Activated T-cell treated with anti-CD3 and anti-CD28 coated beads, Interleukin-2, amount 50 U/mL, for 72 hours (primary cell): ENCODE measurements at regions not wholly inside any gene's neighbourhood (a gene's known extent, or its start where the extent isn't known, plus 50 kb on each side); places are given as distances from the start of the nearest gene placed in this dataset.
"Not testable (repeated sequence)": the region's sequence is repeated elsewhere in the genome, so short reads cannot be mapped to it uniquely, and the experiment has no call there.

Source experiments
- ATAC-seq, 2 donors: fragments of 150-1000 bp; cut with Tn5 transposase; replicated peaks in 1 of 2; 2 replicates each; pipeline ENCODE4 v1.10.0; 2021; ENCODE audit warnings: moderate library complexity in 2 of 2, mild to moderate bottlenecking in 1 of 2
- DNase-seq, 2 donors: peaks; one replicate each; pipeline ENCODE4 v3.0.0; 2021 to 2022; ENCODE audit warnings: mixed read lengths in 1 of 2
- H3K27ac Mint-ChIP-seq: one replicate; pipeline ENCODE4 v1.8.0; 2022; ENCODE audit warnings: mild to moderate bottlenecking, moderate library complexity, mixed read lengths
- H3K27me3 Mint-ChIP-seq: one replicate; pipeline ENCODE4 v1.8.0; 2022; ENCODE audit warnings: low read depth, mixed read lengths
- H3K36me3 Mint-ChIP-seq, 2 donors: one replicate each; pipeline ENCODE4 v1.8.0; 2022; ENCODE audit warnings: mixed read lengths in 2 of 2, mild to moderate bottlenecking in 1 of 2; ENCODE audit not compliant: insufficient read depth in 2 of 2
- H3K4me1 Mint-ChIP-seq: one replicate; pipeline ENCODE4 v1.8.0; 2022; ENCODE audit warnings: low read depth, mixed read lengths
- H3K4me3 Mint-ChIP-seq, 2 donors: one replicate each; pipeline ENCODE4 v1.8.0; 2022; ENCODE audit warnings: mild to moderate bottlenecking in 2 of 2, mixed read lengths in 2 of 2, moderate library complexity in 2 of 2
- H3K9me3 Mint-ChIP-seq, 2 donors: one replicate each; pipeline ENCODE4 v1.8.0; 2022; ENCODE audit warnings: mixed read lengths in 2 of 2

DNA sequence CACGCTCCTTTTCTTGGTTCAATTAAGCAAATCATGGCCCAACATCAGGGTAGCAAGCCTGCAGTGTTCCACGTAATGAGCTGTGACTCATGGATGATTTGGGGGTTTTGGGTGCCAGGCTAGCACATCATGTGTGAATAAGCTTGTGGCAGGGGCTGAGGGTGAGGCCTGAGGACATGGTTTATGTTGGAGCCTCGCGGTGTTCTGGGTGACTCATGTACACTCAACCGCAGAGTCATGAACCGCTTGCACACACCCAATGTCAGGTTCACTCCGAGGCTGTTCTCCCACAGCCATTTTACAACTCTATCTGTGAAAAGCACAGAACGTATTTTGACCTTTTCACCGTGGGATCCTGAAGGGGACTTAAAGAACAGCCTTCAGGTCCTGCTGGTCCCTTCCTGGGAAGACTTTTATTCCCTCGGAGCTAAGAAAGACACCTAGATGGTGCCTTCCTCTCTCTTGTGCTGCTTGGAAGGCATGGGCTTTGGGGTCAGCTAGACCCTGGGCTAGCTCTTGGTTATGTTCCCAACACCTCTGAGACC, 139.9 kb upstream of the ZEB2 start:
- H3K27ac Mint-ChIP-seq, result no peak overlapping the region

DNA sequence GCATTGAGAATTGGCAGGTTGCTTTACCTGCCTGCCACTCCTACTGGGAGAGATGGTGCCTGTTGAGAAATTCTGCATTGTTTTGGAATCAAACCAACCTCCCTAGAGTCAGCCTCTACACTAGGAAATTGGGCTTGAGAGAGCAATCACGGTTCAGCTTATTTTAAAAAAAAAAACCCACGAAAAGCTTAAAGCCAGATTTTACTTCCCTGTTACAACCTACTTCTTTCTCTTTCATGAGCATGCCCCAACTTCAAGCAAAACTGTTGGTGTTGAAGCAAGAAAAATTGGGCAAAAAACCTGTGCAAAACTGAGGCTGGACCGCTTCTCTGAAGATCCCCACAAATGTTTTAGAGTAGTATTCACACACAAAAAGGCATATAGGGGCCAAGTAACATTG, 134.6 kb upstream of the ZEB2 start:
- ATAC-seq, result no peak
- Mint-ChIP-seq H3K36me3 (no peaks in the 10 kb centered on the region), H3K4me1 (no peaks in the 10 kb centered on the region), H3K9me3 (no peaks in the 10 kb centered on the region), H3K27ac (no peak overlapping the region), H3K27me3 (no peaks in the 10 kb centered on the region), H3K4me3 (no peak overlapping the region)
- no peak for DNase-seq

More for the DNA sequence above, 139.9 kb upstream of the ZEB2 start:
- peak; percentile 52 to 62 for DNase-seq
- Mint-ChIP-seq H3K4me1 (no peaks in the 10 kb centered on the region), H3K36me3 (no peaks in the 10 kb centered on the region), H3K27me3 (no peaks in the 10 kb centered on the region), H3K4me3 (peak overlapping the region in 1 of 2 donors; percentile 26), H3K9me3 (no peaks in the 10 kb centered on the region)
- peak; percentile 97 to 98 for ATAC-seq

DNA sequence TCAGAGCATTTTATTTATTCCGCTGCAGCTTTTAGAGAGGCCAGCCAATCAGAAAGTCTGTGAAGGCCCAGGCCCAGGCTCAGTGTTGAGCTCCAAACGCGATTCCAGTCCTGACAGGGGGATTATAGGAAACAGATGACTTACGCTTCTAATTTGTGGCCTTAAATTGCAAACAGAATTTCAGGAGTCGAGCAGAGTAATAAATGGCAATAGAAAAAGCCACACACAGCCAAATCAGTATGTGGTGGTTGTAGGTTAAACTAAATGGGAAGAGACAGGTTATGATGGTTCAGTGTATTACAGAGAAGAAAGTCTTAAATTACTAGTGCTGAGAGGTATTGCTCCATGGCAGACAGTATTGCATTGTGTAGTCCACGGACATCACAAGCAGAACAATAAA, 131.0 kb upstream of the ZEB2 start:
- Mint-ChIP-seq H3K27me3 (no peaks in the 10 kb centered on the region), H3K4me3 (no peak overlapping the region), H3K9me3 (no peaks in the 10 kb centered on the region), H3K4me1 (no peaks in the 10 kb centered on the region), H3K36me3 (no peaks in the 10 kb centered on the region), H3K27ac (no peak overlapping the region)
- no peak for ATAC-seq
- no peak for DNase-seq

DNA sequence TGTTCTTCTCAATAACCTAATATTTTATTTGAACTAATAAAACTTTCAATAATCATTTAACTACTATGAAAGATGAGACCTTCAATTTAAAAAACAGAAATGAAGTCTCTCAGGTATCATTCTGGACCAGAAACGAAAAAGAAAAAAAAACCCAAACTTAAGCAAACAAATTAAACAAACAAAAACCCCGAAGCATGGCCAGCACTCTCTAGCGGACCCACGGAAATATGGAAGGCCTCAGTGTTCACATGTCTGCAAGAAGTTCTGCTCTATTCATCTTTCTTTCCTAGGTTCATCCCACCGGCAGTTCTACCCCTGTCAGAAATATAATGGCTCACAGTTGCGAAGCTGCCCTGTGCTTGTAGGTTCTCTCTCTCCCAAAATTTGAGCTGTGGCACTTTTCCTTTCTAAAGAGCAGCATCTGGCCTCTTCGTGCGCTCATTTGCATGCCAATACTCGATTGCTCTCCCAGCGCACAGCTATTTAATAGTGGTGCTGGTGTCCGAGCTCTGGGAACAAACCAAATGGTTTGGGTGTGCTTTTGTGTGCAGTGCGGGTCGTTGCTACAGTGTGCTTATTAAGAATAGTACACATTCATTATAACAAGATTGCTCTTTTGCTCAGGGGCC, 129.0 kb upstream of the ZEB2 start:
- Mint-ChIP-seq H3K4me3 (no peak overlapping the region), H3K36me3 (no peaks in the 10 kb centered on the region), H3K9me3 (no peaks in the 10 kb centered on the region), H3K4me1 (no peaks in the 10 kb centered on the region), H3K27me3 (no peaks in the 10 kb centered on the region), H3K27ac (no peak overlapping the region)
- ATAC-seq (no peak), DNase-seq (no peak)

DNA sequence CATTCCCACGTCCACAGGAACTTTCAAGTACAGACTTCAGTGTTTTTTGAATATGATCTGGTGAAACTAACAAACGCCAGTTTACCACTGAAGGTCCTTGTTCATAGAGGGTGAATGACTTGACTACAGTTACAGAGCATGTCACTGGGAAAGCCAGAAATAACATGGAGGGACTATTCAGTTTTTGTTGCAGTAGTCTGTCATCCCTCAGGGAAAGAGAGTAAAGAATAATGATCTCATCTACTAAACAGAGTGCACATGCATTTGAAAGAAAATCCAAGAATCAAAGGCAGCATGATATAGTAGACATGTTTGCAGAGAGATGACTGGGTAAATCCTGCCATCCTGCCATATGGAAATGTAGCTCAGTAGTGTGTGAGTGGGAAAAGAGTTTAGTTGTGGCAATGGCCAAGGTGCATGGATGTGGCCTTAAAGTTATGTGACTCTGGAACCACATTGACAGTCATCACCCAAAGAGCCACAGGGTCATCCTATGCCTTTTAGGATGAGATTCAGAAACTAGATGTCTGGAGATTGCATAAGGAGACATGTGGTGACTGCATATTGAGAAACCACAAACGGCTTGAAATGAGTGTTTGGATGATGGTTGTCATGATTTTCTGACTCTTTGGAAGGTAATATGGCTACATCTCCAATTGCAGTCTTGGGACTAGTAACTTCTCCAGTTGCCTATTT, 125.3 kb upstream of the ZEB2 start:
- ATAC-seq (peak; percentile 90 to 99), DNase-seq (peak; percentile 10 to 31)
- Mint-ChIP-seq H3K9me3 (no peaks in the 10 kb centered on the region), H3K27me3 (peaks cover 19% of the 10 kb centered on the region), H3K27ac (no peak overlapping the region), H3K4me3 (no peak overlapping the region), H3K36me3 (no peaks in the 10 kb centered on the region), H3K4me1 (no peaks in the 10 kb centered on the region)

DNA sequence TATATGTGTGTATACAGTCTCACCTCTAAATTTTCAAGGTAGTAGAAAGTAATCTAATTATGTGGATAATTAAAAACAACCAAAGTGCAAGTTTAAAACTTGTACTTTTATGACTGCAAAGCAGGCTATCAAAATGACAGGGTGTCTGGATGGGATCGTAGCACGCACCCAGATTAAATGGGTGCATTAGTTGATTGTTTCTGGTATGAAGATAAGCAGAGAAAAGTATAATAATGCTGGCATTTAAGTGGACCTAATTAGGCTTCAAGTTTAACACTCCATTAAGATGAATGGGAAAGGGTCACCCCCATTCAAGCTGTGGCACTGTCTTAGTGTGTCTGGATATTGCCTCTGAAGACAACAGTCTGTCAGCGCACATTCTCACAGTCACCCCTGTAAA, 124.6 kb upstream of the ZEB2 start:
- no peak overlapping the region for H3K4me3 Mint-ChIP-seq
- peaks cover 19% of the 10 kb centered on the region for H3K27me3 Mint-ChIP-seq
- H3K4me1 Mint-ChIP-seq, result no peaks in the 10 kb centered on the region
- ATAC-seq (no peak), DNase-seq (no peak)
- no peak overlapping the region for H3K27ac Mint-ChIP-seq
- H3K36me3 Mint-ChIP-seq, result no peaks in the 10 kb centered on the region
- H3K9me3 Mint-ChIP-seq, result no peaks in the 10 kb centered on the region

DNA sequence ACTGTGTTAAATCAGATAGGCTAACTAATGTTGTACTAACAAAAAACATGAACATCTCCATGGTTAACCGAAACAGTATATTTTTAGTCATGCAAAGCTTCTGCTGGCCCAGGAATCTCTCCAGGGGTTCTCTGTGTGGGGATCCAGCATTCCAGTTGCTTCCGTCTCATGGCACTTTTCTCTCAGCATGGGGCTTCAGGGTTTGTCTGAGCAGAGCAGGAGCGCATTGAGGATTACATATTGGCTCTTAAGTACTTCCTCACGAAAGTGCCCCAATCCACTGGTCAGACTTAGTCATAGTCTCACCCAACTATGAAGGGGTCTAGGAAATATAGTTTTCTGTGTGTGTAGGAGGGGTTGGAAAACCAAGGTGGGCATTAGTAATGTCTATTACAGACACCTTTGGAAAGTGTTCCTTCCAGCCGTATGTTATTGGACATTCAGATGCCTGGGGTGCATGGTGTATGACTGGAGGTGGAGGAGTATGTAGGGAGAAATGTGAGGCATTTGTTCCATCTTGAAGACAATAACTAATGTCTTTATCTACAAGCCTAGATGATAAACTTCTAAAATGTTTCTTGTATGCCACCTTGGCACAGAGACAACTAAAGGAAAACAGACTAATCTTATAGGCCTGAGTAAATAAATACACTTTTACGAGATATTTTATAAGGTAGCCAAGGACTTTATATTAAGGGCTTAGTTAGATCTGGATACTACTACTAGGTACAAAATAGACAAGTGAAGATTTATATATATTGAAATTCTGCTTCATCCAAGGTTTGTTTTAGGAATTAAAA, 123.8 kb upstream of the ZEB2 start:
- DNase-seq, result no peak
- H3K4me3 Mint-ChIP-seq, result no peak overlapping the region

DNA sequence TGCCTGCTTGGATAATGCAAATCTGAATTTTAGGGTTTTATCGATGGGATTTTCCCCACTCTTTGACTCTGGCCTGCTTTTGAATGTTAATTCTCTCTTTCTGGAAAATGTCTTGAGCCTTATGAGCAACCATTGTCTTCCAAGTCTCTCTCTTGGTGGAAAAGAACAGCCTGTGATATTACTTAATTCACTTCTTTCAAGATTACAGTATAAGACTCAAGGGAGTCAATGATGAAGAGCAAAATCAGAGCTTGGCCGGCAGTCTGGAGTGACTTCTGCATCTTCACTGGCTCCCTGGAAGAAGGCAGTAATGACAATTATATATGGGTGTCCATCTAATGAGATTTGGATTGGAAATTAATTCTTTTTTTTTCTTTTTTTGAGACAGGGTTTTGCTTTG, 122.9 kb upstream of the ZEB2 start:
- DNase-seq, result no peak
- no peak overlapping the region for H3K4me3 Mint-ChIP-seq
- no peaks in the 10 kb centered on the region for H3K4me1 Mint-ChIP-seq
- H3K36me3 Mint-ChIP-seq, result peaks cover 0 to 3% of the 10 kb centered on the region in 2 donors
- peaks cover 0 to 2% of the 10 kb centered on the region in 2 donors for H3K9me3 Mint-ChIP-seq
- no peak overlapping the region for H3K27ac Mint-ChIP-seq
- peaks cover 19% of the 10 kb centered on the region for H3K27me3 Mint-ChIP-seq
- ATAC-seq, result no peak

More for the DNA sequence above, 123.8 kb upstream of the ZEB2 start:
- Mint-ChIP-seq H3K9me3 (peaks cover 0 to 2% of the 10 kb centered on the region in 2 donors), H3K27me3 (peaks cover 19% of the 10 kb centered on the region), H3K36me3 (peaks cover 0 to 3% of the 10 kb centered on the region in 2 donors), H3K4me1 (no peaks in the 10 kb centered on the region), H3K27ac (no peak overlapping the region)
- ATAC-seq, result no peak

DNA sequence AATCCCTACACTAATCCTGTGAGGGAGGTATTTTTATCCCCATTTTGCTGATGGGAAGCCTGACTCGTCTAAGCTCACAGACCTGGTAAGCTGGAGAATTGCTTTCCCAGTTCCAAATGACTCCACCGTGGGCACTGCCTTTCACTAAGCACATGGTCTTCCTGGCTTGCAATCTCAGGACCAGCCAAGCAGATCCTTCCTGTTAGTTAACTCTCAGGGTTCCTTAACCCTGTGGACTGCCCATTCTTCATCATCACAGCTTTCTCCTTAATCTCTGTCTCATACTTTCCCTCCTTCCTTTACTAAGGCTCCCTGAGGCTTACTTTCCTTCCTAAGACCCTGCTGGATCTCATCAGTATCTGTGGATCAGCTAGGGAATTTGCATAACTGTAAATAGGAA, 122.2 kb upstream of the ZEB2 start:
- Mint-ChIP-seq H3K36me3 (peaks cover 3% of the 10 kb centered on the region in 2 donors), H3K27me3 (peaks cover 26% of the 10 kb centered on the region), H3K4me3 (no peak overlapping the region), H3K4me1 (no peaks in the 10 kb centered on the region), H3K9me3 (peaks cover 2 to 6% of the 10 kb centered on the region in 2 donors), H3K27ac (no peak overlapping the region)
- DNase-seq (no peak), ATAC-seq (no peak)

DNA sequence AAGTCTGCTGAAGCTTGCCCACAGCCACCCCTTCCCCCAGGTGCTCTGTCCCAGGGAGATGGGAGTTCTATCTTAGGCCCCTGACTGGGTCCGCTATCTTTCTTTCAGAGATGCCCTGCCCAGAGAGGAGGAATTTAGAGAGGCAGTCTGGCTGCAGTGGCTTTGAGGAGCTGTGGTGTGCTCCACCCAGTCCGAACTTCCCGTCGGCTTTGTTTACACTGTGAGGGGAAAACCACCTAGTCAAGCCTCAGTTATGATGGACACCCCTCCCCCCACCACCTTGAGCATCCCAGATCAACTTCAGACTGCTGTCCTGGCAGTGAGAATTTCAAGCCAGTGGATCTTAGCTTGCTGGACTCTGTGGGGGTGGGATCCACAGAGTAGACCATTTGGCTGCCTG, 118.3 kb upstream of the ZEB2 start:
- H3K4me1 Mint-ChIP-seq, ATAC-seq: not testable (repeated sequence)

DNA sequence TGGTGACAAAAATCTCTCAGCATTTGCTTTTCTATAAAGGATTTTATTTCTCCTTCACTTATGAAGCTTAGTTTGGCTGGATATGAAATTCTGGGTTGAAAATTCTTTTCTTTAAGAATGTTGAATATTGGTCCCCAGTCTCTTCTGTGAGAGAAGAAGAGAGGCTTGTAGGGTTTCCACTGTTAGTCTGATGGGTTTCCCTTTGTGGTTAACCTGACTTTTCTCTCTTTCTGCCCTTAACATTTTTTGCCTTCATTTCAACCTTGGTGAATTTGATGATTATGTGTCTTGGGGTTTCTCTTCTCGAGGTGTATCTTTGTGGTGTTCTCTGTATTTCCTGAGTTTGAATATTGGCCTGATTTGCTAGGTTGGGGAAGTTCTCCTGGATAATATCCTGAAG, 116.9 kb upstream of the ZEB2 start:
- not testable (repeated sequence) for H3K4me1 Mint-ChIP-seq, H3K27ac Mint-ChIP-seq, ATAC-seq, H3K4me3 Mint-ChIP-seq, DNase-seq
- Mint-ChIP-seq H3K9me3 (peaks cover 11 to 15% of the 10 kb centered on the region in 2 donors), H3K27me3 (peaks cover 47% of the 10 kb centered on the region), H3K36me3 (peaks cover 10 to 12% of the 10 kb centered on the region in 2 donors)

More for the DNA sequence above, 118.3 kb upstream of the ZEB2 start:
- H3K27ac Mint-ChIP-seq, H3K4me3 Mint-ChIP-seq, DNase-seq: not testable (repeated sequence)
- H3K9me3 Mint-ChIP-seq, result peaks cover 11 to 15% of the 10 kb centered on the region in 2 donors
- peaks cover 47% of the 10 kb centered on the region for H3K27me3 Mint-ChIP-seq
- peaks cover 10 to 12% of the 10 kb centered on the region in 2 donors for H3K36me3 Mint-ChIP-seq

DNA sequence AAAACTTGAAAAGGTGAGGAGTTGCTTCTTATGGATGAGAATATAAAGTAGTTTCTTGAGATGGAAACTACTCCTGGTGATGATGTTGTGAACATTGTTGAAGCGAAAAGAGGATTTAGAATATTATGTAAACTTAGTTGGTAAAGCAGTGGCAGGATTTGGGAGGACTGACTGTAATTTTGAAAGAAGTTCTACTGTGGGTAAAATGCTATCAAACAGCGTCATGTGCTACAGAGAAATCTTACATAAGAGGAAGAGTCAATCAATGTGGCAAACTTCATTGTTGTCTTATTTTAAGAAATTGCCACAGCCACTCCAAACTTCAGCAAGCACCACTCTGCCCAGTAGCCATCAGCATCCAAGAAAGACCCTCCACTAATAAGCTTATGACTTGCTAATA, 112.9 kb upstream of the ZEB2 start:
- no peaks in the 10 kb centered on the region for H3K4me1 Mint-ChIP-seq
- ATAC-seq, result no peak

DNA sequence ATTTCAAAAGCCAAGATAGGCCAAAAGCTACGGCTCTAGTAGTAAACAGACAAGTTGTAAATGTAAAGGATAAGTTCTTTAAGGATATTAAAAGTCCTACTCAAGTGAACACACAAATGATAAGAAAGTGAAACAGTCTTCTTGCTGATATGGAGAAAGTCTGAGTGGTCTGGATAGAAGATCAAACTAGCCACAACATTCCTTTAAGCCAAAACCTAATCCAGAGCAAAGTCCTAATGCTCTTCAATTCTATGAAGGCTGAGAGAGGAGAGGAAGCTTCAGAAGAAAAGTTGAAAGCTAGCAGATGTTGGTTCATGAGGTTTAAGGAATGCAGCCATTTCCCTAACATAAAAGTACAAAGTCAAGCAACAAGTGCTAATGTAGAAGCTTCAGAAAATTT, 111.7 kb upstream of the ZEB2 start:
- Mint-ChIP-seq H3K27me3 (peaks cover 45% of the 10 kb centered on the region), H3K9me3 (peaks cover 7% of the 10 kb centered on the region in 2 donors), H3K36me3 (peaks cover 5 to 9% of the 10 kb centered on the region in 2 donors), H3K4me1 (no peaks in the 10 kb centered on the region), H3K4me3 (no peak overlapping the region), H3K27ac (no peak overlapping the region)
- DNase-seq (no peak), ATAC-seq (no peak)

More for the DNA sequence above, 112.9 kb upstream of the ZEB2 start:
- Mint-ChIP-seq H3K9me3 (peaks cover 11 to 13% of the 10 kb centered on the region in 2 donors), H3K27ac (no peak overlapping the region), H3K36me3 (peaks cover 9 to 10% of the 10 kb centered on the region in 2 donors), H3K4me3 (no peak overlapping the region), H3K27me3 (peaks cover 40% of the 10 kb centered on the region)
- DNase-seq, result no peak
